ENCODE measurements at regions not wholly inside any gene's neighbourhood (a gene's known extent, or its start where the extent isn't known, plus 50 kb on each side); places are given as distances from the start of the nearest gene placed in this dataset.

- no peak for DNase-seq (ENCODE audit: low read depth)
- H3K27me3 ChIP-seq (ENCODE audit: control insufficient read depth, insufficient read depth, low read length), result no peaks in the 10 kb centered on the region
- peak; percentile 17 for TF ChIP-seq CTCF (IDR thresholded peaks at IDR 0.05; ENCODE audit: insufficient read depth, low read length, poor library complexity, severe bottlenecking)
- H3K4me3 ChIP-seq (ENCODE audit: low read depth, low read length), result no peak overlapping the region
- no peaks in the 10 kb centered on the region for H3K36me3 ChIP-seq (ENCODE audit: control insufficient read depth, insufficient read depth, low read length)
Observed at GRCh38 chr5:74394528-74394915, 246.0 kb downstream of the ENC1 start.

- Histone ChIP-seq H3K36me3 (ENCODE audit: control insufficient read depth, insufficient read depth, low read length) (no peaks in the 10 kb centered on the region), H3K4me3 (ENCODE audit: low read depth, low read length) (no peak overlapping the region), H3K27me3 (ENCODE audit: control insufficient read depth, insufficient read depth, low read length) (no peaks in the 10 kb centered on the region)
- no peak for TF ChIP-seq CTCF (IDR thresholded peaks at IDR 0.05; ENCODE audit: insufficient read depth, low read length, poor library complexity, severe bottlenecking)
- DNase-seq (ENCODE audit: low read depth), result no peak
Observed at GRCh38 chr5:74393943-74394342, 246.6 kb downstream of the ENC1 start.

GRCh38 chr5:74392711-74393351, 247.7 kb downstream of the ENC1 start:
- TF ChIP-seq CTCF (IDR thresholded peaks at IDR 0.05; ENCODE audit: insufficient read depth, low read length, poor library complexity, severe bottlenecking), result no peak
- DNase-seq (ENCODE audit: low read depth), result no peak
- no peak overlapping the region for H3K4me3 ChIP-seq (ENCODE audit: low read depth, low read length)
- no peaks in the 10 kb centered on the region for H3K36me3 ChIP-seq (ENCODE audit: control insufficient read depth, insufficient read depth, low read length)
- no peaks in the 10 kb centered on the region for H3K27me3 ChIP-seq (ENCODE audit: control insufficient read depth, insufficient read depth, low read length)

- TF ChIP-seq CTCF (IDR thresholded peaks at IDR 0.05; ENCODE audit: insufficient read depth, low read length, poor library complexity, severe bottlenecking), result no peak
- no peak for DNase-seq (ENCODE audit: low read depth)
- Histone ChIP-seq H3K4me3 (ENCODE audit: low read depth, low read length) (no peak overlapping the region), H3K27me3 (ENCODE audit: control insufficient read depth, insufficient read depth, low read length) (no peaks in the 10 kb centered on the region), H3K36me3 (ENCODE audit: control insufficient read depth, insufficient read depth, low read length) (no peaks in the 10 kb centered on the region)
Observed at GRCh38 chr5:74391410-74391809, 249.1 kb downstream of the ENC1 start.

- Histone ChIP-seq H3K27me3 (ENCODE audit: control insufficient read depth, insufficient read depth, low read length) (no peaks in the 10 kb centered on the region), H3K4me3 (ENCODE audit: low read depth, low read length) (no peak overlapping the region), H3K36me3 (ENCODE audit: control insufficient read depth, insufficient read depth, low read length) (no peaks in the 10 kb centered on the region)
- no peak for DNase-seq (ENCODE audit: low read depth)
- no peak for TF ChIP-seq CTCF (IDR thresholded peaks at IDR 0.05; ENCODE audit: insufficient read depth, low read length, poor library complexity, severe bottlenecking)
Observed at GRCh38 chr5:74390822-74391221, 249.7 kb downstream of the ENC1 start.

- Histone ChIP-seq H3K36me3 (ENCODE audit: control insufficient read depth, insufficient read depth, low read length) (no peaks in the 10 kb centered on the region), H3K27me3 (ENCODE audit: control insufficient read depth, insufficient read depth, low read length) (no peaks in the 10 kb centered on the region), H3K4me3 (ENCODE audit: low read depth, low read length) (no peak overlapping the region)
- TF ChIP-seq CTCF (IDR thresholded peaks at IDR 0.05; ENCODE audit: insufficient read depth, low read length, poor library complexity, severe bottlenecking), result no peak
- DNase-seq (ENCODE audit: low read depth), result no peak
Observed at GRCh38 chr5:74390306-74390637, 250.3 kb downstream of the ENC1 start.
